ENCODE measurements at regions not wholly inside any gene's neighbourhood (a gene's known extent, or its start where the extent isn't known, plus 50 kb on each side); places are given as distances from the start of the nearest gene placed in this dataset.

- TF ChIP-seq EZH2phosphoT487 (IDR thresholded peaks at IDR 0.05; ENCODE audit: borderline replicate concordance, low read length): no peak
- no peak for TF ChIP-seq CTCF (IDR thresholded peaks at IDR 0.05; ENCODE audit: low read depth, low read length, poor library complexity, severe bottlenecking)
These were observed 84.8 kb downstream of the RTL3 start for GRCh38 chrX:78574306-78574705.

All from DOHH2 (cell line).